ENCODE measurements at regions not wholly inside any gene's neighbourhood (a gene's known extent, or its start where the extent isn't known, plus 50 kb on each side); places are given as distances from the start of the nearest gene placed in this dataset.

DNA sequence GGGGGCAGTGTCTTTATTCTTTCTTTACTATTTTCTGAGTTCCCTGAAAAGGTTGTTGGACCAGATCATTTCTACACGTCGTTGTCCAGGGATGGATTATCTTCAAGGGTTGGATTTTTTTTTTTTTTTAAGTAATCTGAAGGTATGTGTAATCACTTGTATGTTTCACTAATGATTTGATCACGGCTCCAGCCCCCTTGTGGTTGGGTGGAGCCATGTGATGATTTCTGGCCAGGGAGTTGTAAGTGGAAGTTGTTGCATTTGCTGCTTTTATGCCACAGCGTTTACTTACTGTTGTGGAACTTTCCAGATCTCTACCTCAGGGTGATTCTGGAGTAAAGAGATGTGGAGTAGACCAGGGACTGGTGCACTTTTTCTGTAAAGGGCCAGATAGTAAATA, 390.3 kb downstream of the AACS start:
- no peak overlapping the region for H3K27ac ChIP-seq (ENCODE audit: low read depth, low read length)
- no peak overlapping the region for H3K23ac ChIP-seq (ENCODE audit: insufficient read length)
- H3K4ac ChIP-seq (replicated peaks; ENCODE audit: insufficient read length, low read depth, low read length), result no peak overlapping the region
- no peaks in the 10 kb centered on the region for H3K23me2 ChIP-seq (ENCODE audit: low read depth, low read length)
- no peaks in the 10 kb centered on the region for H3K36me3 ChIP-seq (ENCODE audit: control insufficient read depth in 2 of 4, insufficient read depth in 4 of 4, low read length in 3 of 4)
- CTCF ChIA-PET (ENCODE audit: partially characterized antibody), result interaction anchor here (0.6 to 1.5 kb wide), 3 partner anchors 15 to 68 kb away, joined by 3 to 6 read pairs (median 3); no protein-coding TSS in a partner anchor
- H2BK120ac ChIP-seq (replicated peaks; ENCODE audit: low read depth, low read length), result no peak overlapping the region
- DNase-seq (ENCODE audit: low read depth in 1 of 2, low spot score in 2 of 2), result no peak
- no peak overlapping the region for H4K91ac ChIP-seq (replicated peaks; ENCODE audit: insufficient read length, low read length)
- H2AK5ac ChIP-seq (ENCODE audit: low read depth, low read length), result no peak overlapping the region
- H3K79me2 ChIP-seq (ENCODE audit: control insufficient read depth in 1 of 2, insufficient read depth in 2 of 2, low read length in 2 of 2), result no peaks in the 10 kb centered on the region; a peak in 1 of 4 replicates
- H3K14ac ChIP-seq (ENCODE audit: insufficient read length), result no peak overlapping the region
- no peak overlapping the region for H3K18ac ChIP-seq (ENCODE audit: extremely low read depth, low read length)
- peak; percentile 28 for FAIRE-seq
- H4K8ac ChIP-seq (ENCODE audit: extremely low read depth, insufficient read depth, low read length), result no peak overlapping the region
- no peaks in the 10 kb centered on the region for H4K20me1 ChIP-seq (replicated peaks in 1 of 2; ENCODE audit: control insufficient read depth in 1 of 2, insufficient read depth in 2 of 2, low read length in 2 of 2)
- H2BK5ac ChIP-seq (ENCODE audit: low read depth, low read length), result no peak overlapping the region
- POLR2A ChIA-PET (ENCODE audit: partially characterized antibody), result no interaction called here
- no peak overlapping the region for H3K4me2 ChIP-seq (ENCODE audit: insufficient read depth in 1 of 2, low read depth in 2 of 2, low read length in 2 of 2)
- no peaks in the 10 kb centered on the region for H3K9me3 ChIP-seq (ENCODE audit: insufficient read depth in 2 of 2, low read depth in 1 of 2, low read length in 1 of 2)
- H3K56ac ChIP-seq (replicated peaks; ENCODE audit: insufficient read length, low read depth, low read length), result no peak overlapping the region
- peaks cover 0 to 3% (median 1%) of the 10 kb centered on the region in 4 experiments; a peak in 3 of 7 replicates for H3K4me1 ChIP-seq (replicated peaks in 1 of 4; ENCODE audit: control insufficient read depth in 3 of 4, insufficient read depth in 4 of 4, low read length in 3 of 4)
- no peak overlapping the region for H4K5ac ChIP-seq (ENCODE audit: insufficient read length, low read depth, low read length)
- H2BK15ac ChIP-seq (ENCODE audit: low read length), result no peak overlapping the region
- no peak overlapping the region for H3K4me3 ChIP-seq (ENCODE audit: extremely low read depth in 1 of 4, insufficient read depth in 2 of 4, low read depth in 3 of 4, low read length in 4 of 4)
- H2BK20ac ChIP-seq (ENCODE audit: low read length), result no peak overlapping the region
- no peaks in the 10 kb centered on the region for H3K27me3 ChIP-seq (replicated peaks in 1 of 4; ENCODE audit: control insufficient read depth in 3 of 4, extremely low read depth in 1 of 4, insufficient read depth in 3 of 4, low read length in 3 of 4)
- H3K9ac ChIP-seq (replicated peaks in 1 of 4; ENCODE audit: extremely low read depth in 1 of 4, low read depth in 3 of 4, low read length in 3 of 4), result no peak overlapping the region
- WGBS, 2 experiments (ENCODE audit: extremely low coverage in 1 of 2, insufficient coverage in 1 of 2, insufficient read length in 1 of 2, insufficient replicate concordance in 2 of 2, low coverage in 1 of 2, low lambda C conversion rate in 2 of 2, missing lambda C conversion rate in 1 of 2), result 71% methylated on average over 4 of the region's 4 CpGs; no CpG with 5 or more reads in 1 of the 2 experiments
- TF ChIP-seq, protein P1, sequence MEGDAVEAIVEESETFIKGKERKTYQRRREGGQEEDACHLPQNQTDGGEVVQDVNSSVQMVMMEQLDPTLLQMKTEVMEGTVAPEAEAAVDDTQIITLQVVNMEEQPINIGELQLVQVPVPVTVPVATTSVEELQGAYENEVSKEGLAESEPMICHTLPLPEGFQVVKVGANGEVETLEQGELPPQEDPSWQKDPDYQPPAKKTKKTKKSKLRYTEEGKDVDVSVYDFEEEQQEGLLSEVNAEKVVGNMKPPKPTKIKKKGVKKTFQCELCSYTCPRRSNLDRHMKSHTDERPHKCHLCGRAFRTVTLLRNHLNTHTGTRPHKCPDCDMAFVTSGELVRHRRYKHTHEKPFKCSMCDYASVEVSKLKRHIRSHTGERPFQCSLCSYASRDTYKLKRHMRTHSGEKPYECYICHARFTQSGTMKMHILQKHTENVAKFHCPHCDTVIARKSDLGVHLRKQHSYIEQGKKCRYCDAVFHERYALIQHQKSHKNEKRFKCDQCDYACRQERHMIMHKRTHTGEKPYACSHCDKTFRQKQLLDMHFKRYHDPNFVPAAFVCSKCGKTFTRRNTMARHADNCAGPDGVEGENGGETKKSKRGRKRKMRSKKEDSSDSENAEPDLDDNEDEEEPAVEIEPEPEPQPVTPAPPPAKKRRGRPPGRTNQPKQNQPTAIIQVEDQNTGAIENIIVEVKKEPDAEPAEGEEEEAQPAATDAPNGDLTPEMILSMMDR (IDR thresholded peaks at IDR 0.05; ENCODE audit: control extremely low read depth in 1 of 3, insufficient read depth in 1 of 3, low read depth in 1 of 3, low read length in 3 of 3), result peak in 2 of 3 experiments; percentile 36 to 41; a peak in 2 of 4 replicates
- TF ChIP-seq HDAC2 (IDR thresholded peaks at IDR 0.05; ENCODE audit: borderline replicate concordance in 1 of 2, low read depth in 2 of 2, low read length in 2 of 2) (no peak), SIRT6 (IDR thresholded peaks at IDR 0.05; ENCODE audit: low read length) (no peak), CBX8 (IDR thresholded peaks at IDR 0.05; ENCODE audit: borderline replicate concordance, low read depth, low read length) (no peak), JUN (IDR thresholded peaks at IDR 0.05; ENCODE audit: low read depth, low read length) (no peak), RAD21 (IDR thresholded peaks at IDR 0.05 in 1 of 2, conservative IDR thresholded peaks at IDR 0.05 in 1 of 2; ENCODE audit: low read depth in 2 of 2, low read length in 2 of 2) (0 out of 4 replicates have a peak, but pooled peaks of 1 of the 2 experiments have one; percentile 7)
- H2BK12ac ChIP-seq (ENCODE audit: low read depth, low read length), result no peak overlapping the region
- H3K79me1 ChIP-seq (ENCODE audit: low read depth, low read length), result no peaks in the 10 kb centered on the region; the same call in 1 of the 2 replicates
- H2AFZ ChIP-seq (ENCODE audit: low read length), result no peak overlapping the region
